ENCODE measurements at regions not wholly inside any gene's neighbourhood (a gene's known extent, or its start where the extent isn't known, plus 50 kb on each side); places are given as distances from the start of the nearest gene placed in this dataset.

DNA sequence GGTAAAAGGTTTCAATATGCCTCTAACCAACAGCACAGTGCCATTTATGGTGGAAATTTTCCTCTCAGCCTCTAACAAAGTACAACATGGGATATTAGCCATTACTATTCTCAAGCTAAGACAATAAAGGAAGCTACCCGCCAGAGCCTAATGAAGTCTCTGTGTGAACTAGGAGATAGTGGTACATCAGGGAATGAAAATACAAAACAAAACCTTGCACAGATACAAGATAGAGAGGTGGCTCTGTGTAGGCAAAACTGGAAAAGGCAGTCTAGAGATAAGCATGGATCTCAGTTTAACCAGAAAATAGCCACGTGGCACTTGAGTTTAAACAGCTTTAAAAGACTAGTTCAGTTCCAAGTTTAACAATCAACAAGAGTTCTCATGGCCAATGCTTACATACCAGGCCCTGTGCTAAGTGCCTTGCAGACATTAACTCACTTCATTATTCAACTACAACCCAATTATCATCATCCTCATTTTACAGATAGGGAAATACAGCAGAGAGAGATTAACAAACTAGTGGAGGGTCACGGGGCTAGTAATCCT is 279.3 kb downstream of the IGSF11 start:
- no peak overlapping the region for H3K4me3 ChIP-seq (ENCODE audit: low read depth, low read length)
- TF ChIP-seq, protein P1, sequence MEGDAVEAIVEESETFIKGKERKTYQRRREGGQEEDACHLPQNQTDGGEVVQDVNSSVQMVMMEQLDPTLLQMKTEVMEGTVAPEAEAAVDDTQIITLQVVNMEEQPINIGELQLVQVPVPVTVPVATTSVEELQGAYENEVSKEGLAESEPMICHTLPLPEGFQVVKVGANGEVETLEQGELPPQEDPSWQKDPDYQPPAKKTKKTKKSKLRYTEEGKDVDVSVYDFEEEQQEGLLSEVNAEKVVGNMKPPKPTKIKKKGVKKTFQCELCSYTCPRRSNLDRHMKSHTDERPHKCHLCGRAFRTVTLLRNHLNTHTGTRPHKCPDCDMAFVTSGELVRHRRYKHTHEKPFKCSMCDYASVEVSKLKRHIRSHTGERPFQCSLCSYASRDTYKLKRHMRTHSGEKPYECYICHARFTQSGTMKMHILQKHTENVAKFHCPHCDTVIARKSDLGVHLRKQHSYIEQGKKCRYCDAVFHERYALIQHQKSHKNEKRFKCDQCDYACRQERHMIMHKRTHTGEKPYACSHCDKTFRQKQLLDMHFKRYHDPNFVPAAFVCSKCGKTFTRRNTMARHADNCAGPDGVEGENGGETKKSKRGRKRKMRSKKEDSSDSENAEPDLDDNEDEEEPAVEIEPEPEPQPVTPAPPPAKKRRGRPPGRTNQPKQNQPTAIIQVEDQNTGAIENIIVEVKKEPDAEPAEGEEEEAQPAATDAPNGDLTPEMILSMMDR (IDR thresholded peaks at IDR 0.05; ENCODE audit: low read depth, low read length, missing control alignments) = no peak
- DNase-seq (ENCODE audit: low read depth) = no peak

DNA sequence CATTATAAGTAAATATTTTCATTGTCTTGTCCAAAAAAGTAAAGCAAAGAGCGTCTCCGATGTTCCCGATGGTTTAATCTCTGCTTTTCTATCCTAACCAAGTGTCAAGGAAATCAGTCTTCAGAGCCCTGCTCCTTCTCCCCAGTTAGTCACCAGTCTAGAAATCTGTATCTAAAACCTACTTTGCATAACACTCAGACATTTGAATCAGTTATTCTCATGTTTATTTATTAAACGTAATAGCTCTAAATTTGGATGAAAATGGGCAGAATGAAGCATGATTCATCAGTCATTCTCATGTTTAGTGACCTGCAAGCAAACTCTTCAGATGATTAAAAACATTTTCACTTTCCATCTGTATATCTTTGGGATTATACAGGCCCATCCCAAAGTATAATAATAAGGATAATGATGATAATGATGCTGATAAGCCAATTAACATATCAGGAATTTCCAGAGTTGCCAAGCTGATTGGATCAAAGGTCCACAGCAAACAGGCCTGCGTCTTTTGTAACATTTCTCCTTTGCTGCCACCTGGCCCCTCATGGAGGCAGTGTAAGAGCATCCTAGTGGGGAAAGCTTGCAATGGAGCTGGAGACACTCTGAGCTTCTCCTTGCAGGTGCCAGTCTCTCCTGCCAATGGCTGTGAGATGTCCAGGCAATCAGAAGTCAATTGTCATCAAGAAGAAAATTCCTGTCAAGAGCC is 273.9 kb downstream of the IGSF11 start:
- TF ChIP-seq, protein P1 (IDR thresholded peaks at IDR 0.05; ENCODE audit: low read depth, low read length, missing control alignments) = peak; percentile 22
- no peak for DNase-seq (ENCODE audit: low read depth)
- no peak overlapping the region for H3K4me3 ChIP-seq (ENCODE audit: low read depth, low read length)

DNA sequence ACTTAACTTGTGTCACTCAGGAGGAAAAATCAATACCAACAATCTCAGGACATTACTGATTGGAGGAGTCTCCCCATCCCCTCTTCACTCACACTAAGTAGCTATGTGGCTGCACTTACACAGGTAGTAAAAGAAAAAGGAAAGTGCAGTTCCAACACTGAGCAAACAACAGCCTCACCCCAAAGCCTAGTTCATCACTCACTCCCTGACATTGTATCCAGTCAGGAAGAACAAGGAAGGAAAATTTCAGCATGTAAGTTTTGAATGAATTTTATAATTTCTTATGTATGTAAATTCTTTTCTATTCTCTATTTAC is 273.4 kb downstream of the IGSF11 start:
- TF ChIP-seq, protein P1 (IDR thresholded peaks at IDR 0.05; ENCODE audit: low read depth, low read length, missing control alignments) = no peak
- no peak for DNase-seq (ENCODE audit: low read depth)
- H3K4me3 ChIP-seq (ENCODE audit: low read depth, low read length) = no peak overlapping the region

DNA sequence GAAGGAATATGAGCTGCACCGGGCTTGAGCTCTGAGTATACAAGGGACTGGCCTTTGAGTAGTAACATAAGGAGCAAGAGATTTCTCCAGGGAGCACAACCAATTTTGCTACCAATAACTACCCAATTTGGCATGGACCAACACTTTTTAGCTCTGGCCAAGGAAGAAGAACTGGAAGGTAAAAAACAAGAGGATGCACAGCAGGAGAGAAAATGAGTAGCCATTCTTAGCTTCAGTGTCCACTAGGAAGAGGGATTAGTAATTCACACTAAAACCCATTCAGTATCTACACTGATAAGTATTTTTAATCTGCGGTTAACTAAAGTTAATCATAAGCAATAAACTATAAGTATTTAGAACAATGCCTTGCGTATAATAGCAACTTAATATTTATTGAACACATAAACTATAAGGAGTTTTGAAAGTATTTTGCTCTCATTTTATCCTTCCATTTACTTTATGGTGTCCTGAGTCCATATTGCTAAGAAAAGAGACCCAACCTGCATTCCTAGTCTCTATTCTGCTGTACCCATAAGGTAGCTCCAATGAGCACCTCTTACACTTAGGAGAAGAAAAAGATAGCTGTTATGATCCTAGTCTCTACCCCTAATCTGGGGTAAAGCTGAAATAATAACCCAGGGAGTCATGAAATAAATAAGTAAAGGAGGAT is 268.9 kb downstream of the IGSF11 start:
- TF ChIP-seq, protein P1 (IDR thresholded peaks at IDR 0.05; ENCODE audit: low read depth, low read length, missing control alignments) = no peak
- H3K4me3 ChIP-seq (ENCODE audit: low read depth, low read length) = no peak overlapping the region
- DNase-seq (ENCODE audit: low read depth) = no peak

DNA sequence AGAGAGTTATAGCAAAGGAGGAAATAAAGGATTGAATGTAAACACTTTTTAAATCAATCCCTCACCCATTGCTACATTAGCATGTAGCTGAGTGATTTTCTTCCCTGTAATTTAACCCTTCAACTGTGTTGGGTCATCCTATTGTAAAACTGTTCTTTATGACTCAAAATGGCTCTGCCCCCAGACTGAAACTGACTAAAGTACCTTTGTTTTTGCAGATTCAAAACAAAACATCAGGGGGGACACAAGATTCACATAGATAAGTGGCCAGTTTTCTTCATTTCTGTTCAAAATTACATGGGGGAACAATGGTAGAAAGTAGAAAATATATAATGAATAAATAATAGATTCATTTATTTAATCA is 268.4 kb downstream of the IGSF11 start:
- no peak for DNase-seq (ENCODE audit: low read depth)
- TF ChIP-seq, protein P1 (IDR thresholded peaks at IDR 0.05; ENCODE audit: low read depth, low read length, missing control alignments) = no peak
- H3K4me3 ChIP-seq (ENCODE audit: low read depth, low read length) = no peak overlapping the region

DNA sequence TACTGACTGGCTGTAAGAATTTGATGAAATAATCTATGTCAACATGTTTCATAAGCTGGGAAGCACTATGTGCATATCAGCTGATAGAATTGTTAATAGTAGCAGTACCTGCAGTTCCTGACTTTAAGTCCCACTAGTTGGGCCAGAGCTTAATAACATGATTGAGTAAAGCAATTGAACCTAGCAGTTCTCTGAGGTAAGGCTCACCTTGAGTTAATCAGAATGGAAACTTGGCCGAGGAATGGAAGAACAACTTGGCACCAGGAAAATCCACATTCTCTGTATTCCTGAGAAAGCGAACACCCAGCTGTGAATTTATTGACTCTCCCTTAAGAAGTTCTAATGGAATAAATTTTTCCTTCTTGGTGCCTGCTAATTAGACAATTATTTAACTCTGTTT is 262.6 kb downstream of the IGSF11 start:
- TF ChIP-seq, protein P1 (IDR thresholded peaks at IDR 0.05; ENCODE audit: low read depth, low read length, missing control alignments) = no peak
- no peak overlapping the region for H3K4me3 ChIP-seq (ENCODE audit: low read depth, low read length)
- DNase-seq (ENCODE audit: low read depth) = no peak

All from GM12864 (cell line).